ENCODE measurements at regions not wholly inside any gene's neighbourhood (a gene's known extent, or its start where the extent isn't known, plus 50 kb on each side); places are given as distances from the start of the nearest gene placed in this dataset.

GRCh38 chr2:149652526-149652925, 65.0 kb upstream of the MMADHC start:
- Histone ChIP-seq H3K9ac (ENCODE audit: insufficient read depth in 1 of 2, low read depth in 2 of 2, low read length in 2 of 2) (no peak overlapping the region), H3K27me3 (ENCODE audit: control insufficient read depth in 2 of 2, insufficient read depth in 2 of 2, low read length in 2 of 2) (no peaks in the 10 kb centered on the region), H3K36me3 (ENCODE audit: control insufficient read depth, insufficient read depth, low read length) (no peaks in the 10 kb centered on the region), H4K20me1 (replicated peaks; ENCODE audit: control insufficient read depth, insufficient read depth, low read length) (no peaks in the 10 kb centered on the region), H3K27ac (ENCODE audit: extremely low read depth, low read depth, low read length) (no peak overlapping the region), H3K9me1 (ENCODE audit: control insufficient read depth, insufficient read depth, low read length) (no peaks in the 10 kb centered on the region), H3K4me1 (replicated peaks in 1 of 2; ENCODE audit: control insufficient read depth in 2 of 2, insufficient read depth in 2 of 2, low read length in 2 of 2) (no peaks in the 10 kb centered on the region), H3K9me3 (replicated peaks; ENCODE audit: control insufficient read depth, insufficient read depth, low read depth, low read length) (no peaks in the 10 kb centered on the region), H3K4me3 (no peak overlapping the region), H2AFZ (ENCODE audit: low read depth, low read length) (no peak overlapping the region), H3K79me2 (ENCODE audit: control insufficient read depth, insufficient read depth, low read length) (no peaks in the 10 kb centered on the region), H3K4me2 (ENCODE audit: insufficient read depth, low read length) (no peak overlapping the region)
- ATAC-seq (no peak), DNase-seq (ENCODE audit: extremely low read depth in 1 of 4, low spot score in 3 of 4) (no peak), FAIRE-seq (no peak)
- intact Hi-C loops (cut with micrococcal nuclease) (no loop called here), in situ Hi-C loops (cut with MboI) (no loop called here)
- WGBS (ENCODE audit: insufficient coverage, low coverage, missing lambda C conversion rate), result 2% methylated on average over 3 of the region's 3 CpGs
- ChIA-PET CTCF (ENCODE audit: low intra/inter-chr PET ratio) (no interaction called here), POLR2A (no interaction called here)
- no TSS peak for BruUV-seq (replicated peaks)
- TF ChIP-seq ZNF280B (CRISPR knock-in tag; IDR thresholded peaks at IDR 0.05) (no peak), TRIM25 (IDR thresholded peaks at IDR 0.05; ENCODE audit: borderline replicate concordance) (no peak), MTA3 (IDR thresholded peaks at IDR 0.05; ENCODE audit: borderline replicate concordance) (no peak), ZNF445 (CRISPR knock-in tag; IDR thresholded peaks at IDR 0.05; ENCODE audit: low read depth) (no peak), RREB1 (CRISPR knock-in tag; IDR thresholded peaks at IDR 0.05) (no peak), KAT8 (IDR thresholded peaks at IDR 0.05; ENCODE audit: low read depth) (no peak), FOXP4 (CRISPR knock-in tag; IDR thresholded peaks at IDR 0.05; ENCODE audit: borderline replicate concordance) (no peak), RB1 (IDR thresholded peaks at IDR 0.05; ENCODE audit: low read depth) (no peak), SNRNP70 (optimal IDR thresholded peaks at IDR 0.05; ENCODE audit: low read depth, low read length) (no peak), HLTF (IDR thresholded peaks at IDR 0.05) (no peak), ARID2 (IDR thresholded peaks at IDR 0.05) (no peak), ZNF57 (CRISPR knock-in tag; IDR thresholded peaks at IDR 0.05) (no peak)

Data from K562 (cell line).